Tibial artery (tissue), 4 donors: ENCODE measurements at regions not wholly inside any gene's neighbourhood (a gene's known extent, or its start where the extent isn't known, plus 50 kb on each side); places are given as distances from the start of the nearest gene placed in this dataset.
A peak's percentile ranks its signal among the peaks of the same experiment; 100 is the strongest.

Experiments
- DNase-seq, 2 donors: peaks; one replicate each; pipeline ENCODE4 v3.0.0-alpha.2; 2019
- H3K27ac ChIP-seq, 2 donors: fragments of 200-600 bp; sonication (generic) in 1 of 2; 1 replicate in 1 of 2; 2 replicates in 1 of 2; pipeline ENCODE4 v1.5.1; 2018 to 2019; ENCODE audit warnings: mild to moderate bottlenecking in 1 of 2
- H3K27me3 ChIP-seq, 2 donors: fragments of 200-600 bp; sonication (generic) in 1 of 2; one replicate each; pipeline versions ENCODE4 v1.5.1 to v1.6.0; 2016 to 2019
- H3K36me3 ChIP-seq, 3 donors: fragments of 200-600 bp; sonication (generic) in 2 of 3; one replicate each; pipeline ENCODE4 v1.5.1; 2016 to 2019; ENCODE audit warnings: mild to moderate bottlenecking in 2 of 3
- H3K4me1 ChIP-seq, 4 donors: fragments of 200-600 bp; sonication (generic) in 2 of 4; 1 replicate in 3 of 4; 2 replicates in 1 of 4; pipeline ENCODE4 v1.5.1; 2016 to 2019
- H3K4me3 ChIP-seq, 2 donors: fragments of 200-600 bp; sonication (generic) in 1 of 2; 1 replicate in 1 of 2; 2 replicates in 1 of 2; pipeline ENCODE4 v1.5.1; 2018 to 2019; ENCODE audit warnings: mild to moderate bottlenecking in 2 of 2
- H3K9me3 ChIP-seq, 3 donors: fragments of 200-600 bp; sonication (generic) in 1 of 3; one replicate each; pipeline ENCODE4 v1.5.1; 2016 to 2019
- intact Hi-C: fragments of 100-400 bp; cut with DNase I; formaldehyde crosslinking; loops from one replicate; pipeline ENCODE4 v1.15.0; 2023; ENCODE audit warnings: low total_unique reads
- TF ChIP-seq, protein P1 (sequence below), 2 experiments: fragments of 200-600 bp in 1 of 2; fragments of 450-650 bp in 1 of 2; IDR thresholded peaks; one replicate each; pipeline ENCODE4 v1.5.1; 2017 to 2019; ENCODE audit warnings: antibody characterized with exemption in 2 of 2, mild to moderate bottlenecking in 1 of 2, moderate library complexity in 1 of 2

DNA sequence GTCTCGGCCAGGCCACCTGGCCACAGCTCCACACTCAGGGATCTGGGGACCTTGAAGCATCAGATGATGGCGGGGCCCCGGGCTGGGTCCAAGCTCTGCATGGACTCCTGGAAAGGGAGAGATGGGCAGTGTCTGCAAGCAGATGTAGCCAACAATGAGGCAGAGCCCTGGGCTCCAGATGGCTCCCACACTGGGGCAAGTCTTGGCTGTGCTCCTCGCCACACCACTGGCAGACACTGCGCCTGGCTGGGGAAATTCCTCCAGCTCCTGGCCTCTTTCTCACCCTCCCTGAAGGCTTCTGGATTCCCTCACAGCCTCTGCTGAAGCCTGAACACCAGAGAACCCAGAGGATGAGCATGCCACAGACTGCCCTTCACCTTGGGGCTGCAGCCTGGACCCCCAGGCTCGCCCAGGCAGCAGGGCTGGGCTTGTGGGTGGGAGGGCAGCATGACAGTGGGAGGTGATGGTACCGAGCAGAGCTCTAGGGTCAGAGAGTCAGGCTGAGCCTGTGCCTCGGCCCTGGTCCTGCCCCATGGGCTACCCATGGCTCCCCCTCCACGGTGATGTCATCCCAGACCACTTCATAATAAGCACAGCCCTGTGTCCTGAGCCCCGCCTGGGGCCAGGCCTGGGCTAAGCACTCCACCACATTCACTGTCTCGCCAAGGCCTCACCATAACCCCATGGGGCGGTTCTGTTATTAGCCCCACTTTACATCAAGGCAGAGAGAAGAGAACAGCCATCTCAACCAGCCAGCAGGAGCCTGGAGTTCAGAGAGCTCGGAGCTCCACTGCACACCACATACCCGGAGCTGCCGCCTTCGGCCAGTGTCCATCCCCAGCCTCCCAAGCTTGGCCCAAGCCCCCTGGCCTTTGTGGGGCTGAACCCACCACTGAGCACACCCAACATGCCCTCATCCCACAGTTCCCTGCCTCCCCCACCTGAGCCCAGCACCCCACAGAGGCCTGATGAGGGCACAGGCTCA is 62.2 kb upstream of the ADAMTS2 start:
- TF ChIP-seq, protein P1, sequence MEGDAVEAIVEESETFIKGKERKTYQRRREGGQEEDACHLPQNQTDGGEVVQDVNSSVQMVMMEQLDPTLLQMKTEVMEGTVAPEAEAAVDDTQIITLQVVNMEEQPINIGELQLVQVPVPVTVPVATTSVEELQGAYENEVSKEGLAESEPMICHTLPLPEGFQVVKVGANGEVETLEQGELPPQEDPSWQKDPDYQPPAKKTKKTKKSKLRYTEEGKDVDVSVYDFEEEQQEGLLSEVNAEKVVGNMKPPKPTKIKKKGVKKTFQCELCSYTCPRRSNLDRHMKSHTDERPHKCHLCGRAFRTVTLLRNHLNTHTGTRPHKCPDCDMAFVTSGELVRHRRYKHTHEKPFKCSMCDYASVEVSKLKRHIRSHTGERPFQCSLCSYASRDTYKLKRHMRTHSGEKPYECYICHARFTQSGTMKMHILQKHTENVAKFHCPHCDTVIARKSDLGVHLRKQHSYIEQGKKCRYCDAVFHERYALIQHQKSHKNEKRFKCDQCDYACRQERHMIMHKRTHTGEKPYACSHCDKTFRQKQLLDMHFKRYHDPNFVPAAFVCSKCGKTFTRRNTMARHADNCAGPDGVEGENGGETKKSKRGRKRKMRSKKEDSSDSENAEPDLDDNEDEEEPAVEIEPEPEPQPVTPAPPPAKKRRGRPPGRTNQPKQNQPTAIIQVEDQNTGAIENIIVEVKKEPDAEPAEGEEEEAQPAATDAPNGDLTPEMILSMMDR (IDR thresholded peaks at IDR 0.05) = no peak
- H3K4me3 ChIP-seq = no peak overlapping the region
- no peaks in the 10 kb centered on the region for H3K9me3 ChIP-seq
- DNase-seq = peak in 1 of 2 donors; percentile 37
- H3K27me3 ChIP-seq = no peaks in the 10 kb centered on the region
- no peaks in the 10 kb centered on the region for H3K36me3 ChIP-seq
- intact Hi-C loops = no loop called here
- no peaks in the 10 kb centered on the region for H3K4me1 ChIP-seq
- no peak overlapping the region for H3K27ac ChIP-seq

DNA sequence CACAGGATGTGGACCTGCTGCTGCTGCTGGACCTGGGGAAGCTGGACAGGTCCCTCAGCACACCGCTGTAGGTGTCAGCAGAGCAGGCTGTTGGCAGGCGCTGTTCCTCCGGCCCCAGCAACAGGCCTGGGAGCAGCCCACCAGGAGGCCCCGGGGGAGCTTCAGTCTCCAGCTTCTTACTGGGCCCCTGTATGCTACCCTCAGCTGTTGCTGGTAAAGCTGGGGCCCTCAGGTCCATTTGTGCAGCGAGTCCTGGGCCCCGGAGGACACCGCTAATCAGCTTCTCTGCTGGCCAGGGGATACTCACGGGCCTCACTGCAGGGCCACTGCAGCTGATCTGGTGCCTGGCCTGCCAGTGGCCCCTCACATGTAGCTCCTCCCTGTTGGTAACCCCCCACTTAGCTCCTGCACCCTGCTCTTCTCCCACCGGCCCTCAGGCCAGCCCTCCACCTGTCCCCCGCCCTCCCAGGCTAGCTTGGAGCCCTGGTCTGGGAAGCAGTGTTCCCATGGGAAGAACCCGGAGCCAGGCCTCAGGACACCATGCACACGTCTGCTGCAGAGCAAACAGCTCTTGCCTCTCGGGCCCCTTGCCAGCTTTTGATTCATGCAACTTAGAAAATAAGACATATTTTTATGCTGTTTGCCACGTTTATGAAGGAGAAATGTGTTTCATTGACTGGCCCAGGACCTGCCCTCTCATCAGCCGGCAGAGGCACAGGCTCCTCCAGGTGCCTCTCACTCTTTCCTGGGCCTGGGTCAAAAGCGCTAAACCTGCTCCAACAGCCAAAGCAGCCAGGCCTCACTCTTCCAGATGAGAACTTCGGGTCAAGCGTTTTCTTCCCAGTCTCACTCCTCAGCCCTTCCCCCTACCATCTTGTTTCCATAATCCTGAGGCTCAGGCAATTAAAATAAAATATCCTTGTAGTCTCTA is 61.0 kb upstream of the ADAMTS2 start:
- no peaks in the 10 kb centered on the region for H3K36me3 ChIP-seq
- H3K27me3 ChIP-seq = no peaks in the 10 kb centered on the region
- no peak overlapping the region for H3K27ac ChIP-seq
- TF ChIP-seq, protein P1 (IDR thresholded peaks at IDR 0.05) = no peak
- H3K4me3 ChIP-seq = no peak overlapping the region
- no peaks in the 10 kb centered on the region for H3K4me1 ChIP-seq
- no peak for DNase-seq
- intact Hi-C loops = no loop called here
- no peaks in the 10 kb centered on the region for H3K9me3 ChIP-seq

DNA sequence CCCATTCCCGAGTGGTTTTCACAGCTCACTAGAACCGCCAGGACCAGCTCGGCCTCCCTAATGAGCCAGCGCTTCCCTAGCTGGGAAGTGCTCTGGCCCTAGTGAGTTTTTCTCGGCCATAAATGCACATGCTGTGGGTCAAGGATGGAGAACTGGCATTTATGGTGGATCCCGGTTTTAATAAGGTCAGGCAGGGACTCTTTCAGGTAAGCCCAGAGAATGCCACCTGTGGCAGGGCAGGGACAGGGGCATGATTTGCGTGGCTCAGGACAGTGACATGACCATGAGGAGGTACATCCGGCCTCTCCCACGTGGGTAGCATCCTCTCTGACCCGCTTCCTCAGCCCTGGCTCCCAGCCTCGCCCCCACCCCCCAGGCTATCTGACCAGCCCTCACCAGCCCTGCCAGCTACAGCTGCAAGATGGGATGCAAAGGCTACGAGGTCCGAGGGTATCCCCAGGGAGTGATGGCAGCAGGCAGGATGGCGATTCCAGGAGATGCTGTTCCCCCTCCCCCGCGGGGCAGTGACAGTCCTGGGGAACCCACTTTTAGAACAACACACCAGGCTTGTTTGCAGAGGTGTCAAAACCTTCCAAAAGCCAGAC is 60.3 kb upstream of the ADAMTS2 start:
- Histone ChIP-seq H3K9me3 (peaks cover 0 to 3% (median 0%) of the 10 kb centered on the region in 3 donors), H3K36me3 (no peaks in the 10 kb centered on the region), H3K27ac (no peak overlapping the region), H3K27me3 (no peaks in the 10 kb centered on the region), H3K4me1 (no peaks in the 10 kb centered on the region), H3K4me3 (no peak overlapping the region)
- intact Hi-C loops = no loop called here
- TF ChIP-seq, protein P1 (IDR thresholded peaks at IDR 0.05) = no peak
- no peak for DNase-seq

DNA sequence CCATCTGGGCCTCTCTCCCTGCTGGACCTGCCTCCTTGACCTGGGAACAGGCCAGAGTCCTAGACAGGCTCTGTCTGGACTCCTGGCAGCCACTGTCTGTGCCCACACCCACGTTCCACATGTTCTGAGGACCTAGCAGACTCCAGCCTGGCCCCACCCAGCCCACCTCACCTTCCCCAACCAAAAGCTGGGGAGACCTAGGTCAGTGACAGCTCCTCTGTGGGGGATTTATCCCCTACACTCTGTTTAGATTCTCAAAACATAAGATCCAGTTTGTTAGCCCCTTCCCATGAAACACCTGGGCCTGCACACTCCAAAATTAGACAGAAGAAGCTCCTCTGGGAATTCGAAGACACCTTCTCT is 59.8 kb upstream of the ADAMTS2 start:
- no peaks in the 10 kb centered on the region for H3K4me1 ChIP-seq
- H3K9me3 ChIP-seq = peaks cover 0 to 8% (median 4%) of the 10 kb centered on the region in 3 donors
- no peaks in the 10 kb centered on the region for H3K36me3 ChIP-seq
- no peaks in the 10 kb centered on the region for H3K27me3 ChIP-seq
- no peak for DNase-seq
- TF ChIP-seq, protein P1 (IDR thresholded peaks at IDR 0.05) = no peak
- no peak overlapping the region for H3K27ac ChIP-seq
- intact Hi-C loops = no loop called here
- no peak overlapping the region for H3K4me3 ChIP-seq

DNA sequence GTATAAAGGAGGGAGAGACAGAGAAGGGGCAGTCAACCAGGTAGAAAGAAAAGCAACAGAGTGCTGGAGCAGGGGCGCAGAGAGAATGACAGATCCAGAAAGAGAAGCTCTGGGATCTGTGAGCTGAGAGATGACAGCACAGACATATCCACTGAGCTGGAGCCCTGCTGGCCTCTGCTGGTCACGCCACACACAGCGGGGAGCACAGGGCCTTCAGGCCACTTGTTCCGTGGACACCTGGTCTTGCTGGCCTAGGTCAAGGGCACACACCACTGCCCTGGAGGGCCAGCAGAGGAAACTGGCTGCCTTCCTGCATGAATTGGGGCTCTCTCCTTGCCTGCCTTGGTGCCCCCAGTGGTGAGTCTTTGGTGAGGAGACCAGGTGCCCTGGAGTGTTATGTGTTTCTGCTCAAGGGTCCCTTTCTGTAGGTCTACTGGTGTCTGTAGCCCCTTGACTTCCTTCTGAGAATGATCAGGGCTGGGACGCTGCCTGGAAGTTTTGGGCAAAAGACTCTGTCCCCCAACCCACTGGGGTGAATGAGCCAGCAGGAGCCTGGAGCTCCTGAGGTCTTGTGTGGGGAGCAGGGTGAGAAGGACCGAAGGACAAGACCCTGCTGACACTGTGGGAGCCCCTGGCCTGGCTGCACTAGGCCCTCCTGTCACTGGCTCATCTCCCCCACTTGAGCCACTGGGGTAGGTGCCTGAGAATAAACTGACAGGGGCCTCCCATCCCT is 59.2 kb upstream of the ADAMTS2 start:
- no peak overlapping the region for H3K27ac ChIP-seq
- no peaks in the 10 kb centered on the region for H3K27me3 ChIP-seq
- H3K4me3 ChIP-seq = no peak overlapping the region
- no peaks in the 10 kb centered on the region for H3K36me3 ChIP-seq
- peaks cover 0 to 13% (median 9%) of the 10 kb centered on the region in 3 donors for H3K9me3 ChIP-seq
- H3K4me1 ChIP-seq = no peaks in the 10 kb centered on the region
- intact Hi-C loops = loop anchor here (5.0 kb wide), 1 partner anchor 237 kb away; no protein-coding TSS in a partner anchor
- TF ChIP-seq, protein P1 (IDR thresholded peaks at IDR 0.05) = peak; percentile 48 to 57
- DNase-seq = no peak
